HS-5 (cell line): ENCODE measurements at regions not wholly inside any gene's neighbourhood (a gene's known extent, or its start where the extent isn't known, plus 50 kb on each side); places are given as distances from the start of the nearest gene placed in this dataset.

ENCODE experiments used
- DNase-seq: peaks from one replicate; pipeline ENCODE4 v3.0.0-alpha.2; 2012; ENCODE audit warnings: low read depth

- DNase-seq, result no peak
Measured at GRCh38 chr3:16809482-16809881, 75.3 kb upstream of the PLCL2 start.

- no peak for DNase-seq
Measured at GRCh38 chr3:16809993-16810392, 74.8 kb upstream of the PLCL2 start.

DNA sequence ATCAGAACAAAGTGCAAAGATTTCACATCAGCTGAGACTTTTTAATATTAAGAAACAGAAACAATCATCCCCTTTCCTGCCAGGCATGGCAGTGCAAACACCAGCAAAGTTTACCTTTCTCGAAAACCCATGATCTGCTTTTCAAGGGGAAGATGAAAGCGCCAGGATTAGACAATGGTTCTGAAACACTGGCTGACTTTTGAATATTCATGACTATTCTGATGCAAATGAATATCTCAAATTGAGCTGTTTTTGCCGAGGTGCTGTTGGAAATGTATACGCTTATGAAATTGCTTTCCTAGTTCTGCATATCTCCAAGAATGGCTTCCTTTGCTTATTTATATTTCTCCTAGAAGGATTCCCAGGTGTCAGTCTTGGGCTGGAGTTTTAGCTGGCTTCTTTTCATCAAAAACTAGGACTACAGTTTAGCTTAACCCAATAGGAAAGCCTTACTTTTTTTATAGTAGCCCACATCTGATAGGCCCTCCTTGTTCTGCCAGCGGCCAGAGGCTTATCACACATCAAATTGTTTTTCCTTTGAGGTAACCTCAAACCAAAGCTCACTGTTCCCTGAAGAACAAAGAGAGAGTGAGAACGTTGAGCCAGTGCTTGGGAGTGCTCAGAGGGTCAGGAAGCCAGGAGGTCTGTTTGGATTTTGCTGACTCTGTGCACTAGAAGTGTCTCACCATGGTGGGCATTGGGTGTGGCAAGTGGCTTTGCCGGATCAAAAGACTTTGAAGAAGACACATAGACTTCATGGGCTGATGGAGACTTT lies 74.0 kb upstream of the PLCL2 start:
- no peak for DNase-seq

DNA sequence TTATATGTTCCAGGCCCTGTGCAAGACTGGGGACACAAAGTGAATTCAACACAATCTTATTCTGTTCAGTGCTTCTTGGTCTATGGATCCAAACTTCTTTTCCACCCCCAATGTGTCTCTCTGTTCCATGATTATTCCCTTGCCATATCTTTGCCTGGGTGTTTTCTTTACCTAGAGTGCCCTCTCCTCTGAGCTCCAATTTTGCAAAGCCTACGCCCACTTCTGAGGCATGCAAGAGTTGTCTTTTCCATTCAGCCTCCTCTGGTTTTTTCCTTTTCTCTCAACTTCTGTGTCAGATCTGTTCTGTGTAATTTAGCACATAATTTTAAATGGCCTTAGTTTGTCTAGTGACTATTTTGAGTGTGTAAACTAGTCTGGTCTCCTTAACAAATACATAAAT lies 72.8 kb upstream of the PLCL2 start:
- no peak for DNase-seq

- no peak for DNase-seq
Measured at GRCh38 chr3:16813336-16813735, 71.4 kb upstream of the PLCL2 start.

DNA sequence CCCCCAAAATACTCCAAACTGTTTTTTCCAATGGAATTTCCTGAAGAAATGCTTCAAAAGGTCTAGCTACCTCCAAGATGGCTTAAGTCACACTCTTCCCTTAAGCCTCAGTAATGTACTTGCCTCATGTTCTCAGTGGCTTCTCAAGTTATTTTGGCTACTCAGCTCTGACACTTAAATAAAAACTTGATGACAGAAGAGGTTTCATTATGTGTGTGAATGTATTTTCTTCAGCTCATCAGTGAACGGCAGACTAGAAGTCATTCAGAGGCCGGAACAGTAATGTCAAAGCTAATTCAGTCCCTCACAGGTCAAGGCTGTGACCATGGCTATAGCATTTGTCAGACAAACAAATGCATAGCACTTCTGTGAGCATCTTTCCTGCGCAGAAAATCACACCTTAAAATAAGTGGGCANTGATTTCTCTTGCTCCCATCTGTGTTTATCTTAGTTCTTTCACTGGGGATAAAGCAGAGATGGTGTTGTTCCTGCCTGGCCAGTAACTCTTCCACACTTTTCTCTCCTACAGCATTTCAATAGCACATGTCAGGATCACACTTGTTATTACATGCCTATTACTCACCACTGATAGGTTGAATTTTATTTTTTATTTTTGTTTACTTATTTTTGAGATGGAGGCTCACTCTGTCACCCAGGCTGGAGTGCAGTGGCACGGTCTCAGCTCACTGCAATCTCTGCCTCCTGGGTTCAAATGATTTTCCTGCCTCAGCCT lies 68.5 kb upstream of the PLCL2 start:
- DNase-seq, result no peak

DNA sequence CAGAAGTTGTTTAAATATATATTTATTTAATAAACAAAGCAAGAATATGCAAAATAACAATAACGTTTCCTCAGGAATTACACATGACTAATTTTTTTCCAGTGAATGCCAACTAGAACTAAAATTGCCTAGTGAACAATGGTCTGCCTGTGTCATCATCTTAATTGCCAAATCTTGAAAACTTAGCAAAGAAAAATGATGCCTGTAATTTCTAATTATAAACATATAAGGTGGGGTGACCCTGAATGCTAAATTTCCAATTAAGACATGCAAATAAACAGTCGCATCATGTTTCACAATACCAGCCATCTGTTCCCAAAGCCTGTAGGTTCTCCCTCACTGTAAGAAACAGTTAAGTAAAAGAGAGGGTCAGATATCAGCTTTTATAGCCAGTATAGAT lies 67.6 kb upstream of the PLCL2 start:
- DNase-seq, result no peak

DNA sequence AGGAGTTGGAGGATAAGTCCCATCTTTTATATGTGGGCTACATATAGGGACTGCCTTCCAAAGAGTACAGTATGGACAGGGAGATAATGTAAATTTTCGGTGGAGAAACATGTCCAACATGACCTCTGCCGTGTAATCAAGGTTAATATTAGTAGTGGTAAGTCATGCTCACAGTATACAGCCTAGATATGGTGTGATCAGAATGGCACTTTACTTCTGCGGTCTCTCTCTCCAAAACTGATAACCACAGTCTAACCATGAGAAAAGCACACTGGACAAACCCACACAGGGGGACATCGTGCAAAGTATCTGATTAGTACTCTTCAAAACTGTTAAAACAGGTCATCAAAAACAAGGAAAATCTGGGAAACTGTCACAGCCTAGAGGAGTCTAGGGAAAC lies 66.6 kb upstream of the PLCL2 start:
- DNase-seq, result no peak

DNA sequence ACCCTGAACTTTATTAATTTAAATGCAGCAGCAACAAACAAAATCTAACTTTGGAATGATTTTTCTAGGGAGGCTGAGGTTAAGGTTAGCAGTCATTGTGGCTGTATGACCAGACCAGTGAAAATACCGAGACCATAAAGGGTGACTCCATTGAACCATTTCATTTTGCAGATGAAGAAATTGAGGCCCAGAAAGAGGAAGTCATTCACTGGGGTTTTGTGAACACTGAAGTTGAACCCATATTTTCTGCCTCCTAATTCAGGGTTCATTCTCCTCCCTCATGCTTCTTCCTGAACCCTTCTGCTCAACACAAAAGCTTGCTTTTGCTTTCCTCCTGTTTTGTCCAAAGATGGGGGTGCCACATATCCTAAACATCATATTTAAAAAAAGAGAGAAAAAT lies 65.8 kb upstream of the PLCL2 start:
- no peak for DNase-seq

GRCh38 chr3:16820485-16820884 lies 64.3 kb upstream of the PLCL2 start:
- no peak for DNase-seq

GRCh38 chr3:16821053-16821452 lies 63.7 kb upstream of the PLCL2 start:
- DNase-seq, result no peak

GRCh38 chr3:16824081-16824696 lies 60.6 kb upstream of the PLCL2 start:
- DNase-seq, result no peak

DNA sequence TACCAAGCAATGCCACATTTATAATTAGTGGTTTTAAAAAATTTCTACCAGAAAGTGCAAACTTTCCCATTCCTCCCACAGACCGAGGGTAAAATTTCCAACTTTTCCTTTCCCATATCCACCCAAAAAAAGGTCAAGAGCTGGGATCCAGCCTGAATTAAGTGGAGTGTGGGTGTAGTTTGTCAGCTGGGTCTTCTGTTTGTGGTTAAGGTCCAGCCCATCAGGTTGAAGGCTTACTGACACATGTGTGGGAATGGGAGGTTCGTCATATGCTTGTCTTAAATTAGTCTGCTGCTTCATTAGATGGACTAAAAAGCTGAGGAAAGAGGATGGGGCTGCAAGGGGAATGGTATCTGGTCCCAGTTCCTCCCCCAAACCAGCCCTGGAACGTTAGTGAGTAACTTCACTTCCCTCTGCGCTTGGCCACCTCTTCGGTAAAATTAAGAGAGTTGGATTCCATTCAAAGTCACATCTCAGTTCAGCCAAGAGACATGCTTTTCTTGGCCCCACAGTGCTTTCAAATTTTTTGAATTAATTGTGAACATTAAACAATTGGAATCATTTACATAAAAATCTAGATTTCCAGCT lies 59.0 kb upstream of the PLCL2 start:
- DNase-seq, result no peak

DNA sequence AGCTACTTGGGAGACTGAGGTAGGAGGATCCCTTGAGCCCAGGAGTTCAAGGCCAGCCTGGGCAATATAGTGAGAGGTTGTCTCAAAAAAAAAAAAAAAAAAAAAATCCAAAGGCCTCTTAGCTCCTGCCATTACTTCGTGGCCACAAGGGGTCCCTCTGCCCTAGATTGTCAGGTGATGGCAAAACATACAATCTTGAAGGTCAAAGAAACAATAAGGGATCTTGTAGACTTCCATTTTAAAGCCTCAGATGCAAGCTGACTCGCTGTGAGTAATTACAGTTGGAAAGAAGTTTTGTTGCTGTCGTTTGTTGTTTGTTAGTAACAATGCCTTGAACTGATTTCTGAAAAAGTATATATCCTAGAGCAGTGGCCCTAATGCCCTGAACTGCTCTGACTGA lies 55.9 kb upstream of the PLCL2 start:
- peak; percentile 15 for DNase-seq

DNA sequence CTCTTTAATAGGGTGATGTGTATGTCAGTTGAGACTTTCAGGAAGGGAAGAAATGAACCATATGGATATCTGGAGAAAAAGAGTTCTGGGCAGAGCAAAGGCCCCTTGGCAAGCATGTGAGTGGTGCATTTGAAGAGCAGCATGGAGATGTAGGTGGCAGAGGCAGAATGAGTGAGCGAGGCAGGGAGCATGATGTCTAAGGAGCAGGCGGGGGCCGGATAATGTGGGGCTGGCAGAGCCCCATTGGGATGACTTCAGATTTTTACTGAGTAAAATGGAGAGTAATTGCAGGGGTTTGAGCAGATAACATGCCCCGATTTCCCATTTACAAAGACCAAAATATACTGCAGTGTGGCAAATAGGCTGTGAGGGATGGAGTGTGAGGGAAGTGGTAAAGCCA lies 52.9 kb upstream of the PLCL2 start:
- DNase-seq, result no peak

DNA sequence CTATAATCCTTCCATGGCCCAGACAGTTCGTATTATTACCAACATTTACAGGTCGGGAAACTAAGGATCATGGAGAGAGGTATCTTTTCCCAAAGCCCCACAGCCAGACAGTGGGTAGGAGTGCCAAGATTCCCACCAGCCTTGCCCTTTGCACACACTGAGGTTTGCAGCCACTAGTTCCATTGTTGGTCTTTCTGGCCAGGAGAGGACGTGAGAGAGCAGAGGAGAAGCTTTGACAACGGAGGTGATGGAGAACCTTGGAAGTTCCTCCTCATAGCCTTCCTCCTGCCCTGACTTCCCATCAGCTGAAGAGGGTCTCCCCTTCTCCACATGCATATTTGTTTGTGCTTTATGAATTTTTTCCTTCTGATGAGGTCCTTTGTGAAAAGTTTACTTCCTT lies 50.5 kb upstream of the PLCL2 start:
- no peak for DNase-seq

DNA sequence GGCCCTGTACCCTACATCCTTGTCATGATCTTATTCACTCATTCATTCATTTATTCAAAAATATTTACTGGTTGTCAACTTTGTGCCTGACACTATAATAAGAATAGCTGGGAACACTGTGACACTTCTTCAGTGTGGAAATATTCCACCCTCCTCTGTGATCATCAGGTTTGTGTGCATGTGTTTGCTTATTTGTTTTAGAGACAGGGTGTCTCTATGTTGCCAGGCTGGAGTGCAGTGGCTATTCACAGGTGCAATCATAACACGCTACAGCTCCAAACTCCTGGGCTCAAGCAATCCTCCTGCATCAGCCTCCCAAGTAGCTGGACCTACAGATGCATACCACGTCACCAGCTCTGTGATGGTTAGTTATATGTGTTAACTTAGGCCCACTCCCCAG lies 50.0 kb upstream of the PLCL2 start:
- no peak for DNase-seq
